ENCODE measurements at regions not wholly inside any gene's neighbourhood (a gene's known extent, or its start where the extent isn't known, plus 50 kb on each side); places are given as distances from the start of the nearest gene placed in this dataset.
"Not testable (repeated sequence)": the region's sequence is repeated elsewhere in the genome, so short reads cannot be mapped to it uniquely, and the experiment has no call there.

DNA sequence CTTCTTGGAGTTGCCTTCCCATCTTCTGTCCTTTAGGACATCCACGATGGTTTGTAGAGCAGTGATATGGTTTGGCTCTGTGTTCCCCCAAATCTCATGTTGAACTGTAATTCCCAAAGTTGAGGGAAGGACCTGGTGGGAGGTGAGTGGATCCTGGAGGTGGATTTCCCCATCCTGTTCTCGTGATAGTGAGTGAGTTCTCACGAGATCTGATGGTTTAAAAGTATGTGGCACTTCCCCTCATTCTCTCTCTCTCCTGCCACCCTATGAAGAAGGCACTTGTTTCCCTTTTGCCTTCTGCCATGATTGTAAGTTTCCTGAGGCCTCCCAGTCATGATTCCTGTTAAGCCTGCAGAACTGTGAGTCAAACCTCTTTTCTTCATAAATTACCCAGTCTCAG, 99.2 kb downstream of the BRMS1L start:
- intact Hi-C loops (cut with micrococcal nuclease), result no loop called here
- no peaks in the 10 kb centered on the region for H3K36me3 ChIP-seq (ENCODE audit: control insufficient read depth in 1 of 2, insufficient read depth in 2 of 2, low read length in 2 of 2)
- no peak overlapping the region for H3K4me2 ChIP-seq (ENCODE audit: low read length)
- no peaks in the 10 kb centered on the region for H3K9me3 ChIP-seq (ENCODE audit: control insufficient read depth in 1 of 2, insufficient read depth in 1 of 2, low read depth in 1 of 2, low read length in 2 of 2)
- no peaks in the 10 kb centered on the region for H3K79me2 ChIP-seq (ENCODE audit: insufficient read depth, low read length)
- H3K9ac ChIP-seq (ENCODE audit: low read length), result no peak overlapping the region
- DNase-seq (ENCODE audit: low read depth, low spot score), result no peak
- no peaks in the 10 kb centered on the region for H3K9me2 ChIP-seq (ENCODE audit: insufficient read depth)
- no peak overlapping the region for H2AFZ ChIP-seq (ENCODE audit: low read depth, low read length, poor library complexity, severe bottlenecking)
- H3K27me3 ChIP-seq (ENCODE audit: insufficient read depth, low read length), result no peaks in the 10 kb centered on the region
- ATAC-seq, result no peak
- RAD21 ChIA-PET (ENCODE audit: low non-redundant PET in 1 of 2, low total read pairs in 2 of 2, uncharacterized antibody in 2 of 2, unreplicated experiment in 2 of 2), result no interaction called here
- TF ChIP-seq ZFX (IDR thresholded peaks at IDR 0.05), result no peak
- TF ChIP-seq, protein P1, sequence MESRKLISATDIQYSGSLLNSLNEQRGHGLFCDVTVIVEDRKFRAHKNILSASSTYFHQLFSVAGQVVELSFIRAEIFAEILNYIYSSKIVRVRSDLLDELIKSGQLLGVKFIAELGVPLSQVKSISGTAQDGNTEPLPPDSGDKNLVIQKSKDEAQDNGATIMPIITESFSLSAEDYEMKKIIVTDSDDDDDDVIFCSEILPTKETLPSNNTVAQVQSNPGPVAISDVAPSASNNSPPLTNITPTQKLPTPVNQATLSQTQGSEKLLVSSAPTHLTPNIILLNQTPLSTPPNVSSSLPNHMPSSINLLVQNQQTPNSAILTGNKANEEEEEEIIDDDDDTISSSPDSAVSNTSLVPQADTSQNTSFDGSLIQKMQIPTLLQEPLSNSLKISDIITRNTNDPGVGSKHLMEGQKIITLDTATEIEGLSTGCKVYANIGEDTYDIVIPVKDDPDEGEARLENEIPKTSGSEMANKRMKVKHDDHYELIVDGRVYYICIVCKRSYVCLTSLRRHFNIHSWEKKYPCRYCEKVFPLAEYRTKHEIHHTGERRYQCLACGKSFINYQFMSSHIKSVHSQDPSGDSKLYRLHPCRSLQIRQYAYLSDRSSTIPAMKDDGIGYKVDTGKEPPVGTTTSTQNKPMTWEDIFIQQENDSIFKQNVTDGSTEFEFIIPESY (IDR thresholded peaks at IDR 0.05; ENCODE audit: extremely low read depth, insufficient replicate concordance, low read length), result no peak
- TF ChIP-seq POLR2A (IDR thresholded peaks at IDR 0.05; ENCODE audit: borderline replicate concordance, extremely low read depth, insufficient read depth, insufficient read length), result no peak
- no peak for TF ChIP-seq YY1 (IDR thresholded peaks at IDR 0.05; ENCODE audit: extremely low read depth, insufficient replicate concordance, low read depth, low read length)
- H3K4me1 ChIP-seq (ENCODE audit: control insufficient read depth in 1 of 2, insufficient read depth in 2 of 2, low read length in 2 of 2), result peaks cover 0 to 7% of the 10 kb centered on the region in 2 experiments; a peak in 1 of 4 replicates
- no TSS peak for BruUV-seq (replicated peaks)
- no peaks in the 10 kb centered on the region for H4K20me1 ChIP-seq (ENCODE audit: insufficient read depth)
- H3K4me3 ChIP-seq (replicated peaks in 1 of 2; ENCODE audit: low read depth in 1 of 2, low read length in 2 of 2), result no peak overlapping the region
- POLR2A ChIA-PET, result no interaction called here
- no peak overlapping the region for H3K27ac ChIP-seq (ENCODE audit: low read depth, low read length)
- CTCF ChIA-PET, result no interaction called here

DNA sequence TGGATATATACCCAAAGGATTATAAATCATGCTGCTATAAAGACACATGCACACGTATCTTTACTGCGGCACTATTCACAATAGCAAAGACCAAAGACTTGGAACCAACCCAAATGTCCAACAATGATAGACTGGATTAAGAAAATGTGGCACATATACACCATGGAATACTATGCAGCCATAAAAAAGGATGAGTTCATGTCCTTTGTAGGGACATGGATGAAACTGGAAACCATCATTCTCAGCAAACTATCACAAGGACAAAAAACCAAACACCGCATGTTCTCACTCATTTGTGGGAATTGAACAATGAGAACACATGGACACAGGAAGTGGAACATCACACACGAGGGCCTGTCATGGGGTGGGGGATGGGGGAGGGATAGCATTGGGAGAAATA, 96.5 kb downstream of the BRMS1L start:
- H3K9me3 ChIP-seq (ENCODE audit: control insufficient read depth in 1 of 2, insufficient read depth in 1 of 2, low read depth in 1 of 2, low read length in 2 of 2); ATAC-seq; H3K27me3 ChIP-seq (ENCODE audit: insufficient read depth, low read length); H3K27ac ChIP-seq (ENCODE audit: low read depth, low read length); RAD21 ChIA-PET (ENCODE audit: low non-redundant PET in 1 of 2, low total read pairs in 2 of 2, uncharacterized antibody in 2 of 2, unreplicated experiment in 2 of 2); intact Hi-C loops (cut with micrococcal nuclease); BruUV-seq (replicated peaks); H3K36me3 ChIP-seq (ENCODE audit: control insufficient read depth in 1 of 2, insufficient read depth in 2 of 2, low read length in 2 of 2); H3K79me2 ChIP-seq (ENCODE audit: insufficient read depth, low read length); H2AFZ ChIP-seq (ENCODE audit: low read depth, low read length, poor library complexity, severe bottlenecking); POLR2A ChIA-PET; H3K4me3 ChIP-seq (replicated peaks in 1 of 2; ENCODE audit: low read depth in 1 of 2, low read length in 2 of 2); DNase-seq (ENCODE audit: low read depth, low spot score); CTCF ChIA-PET; H3K4me1 ChIP-seq (ENCODE audit: control insufficient read depth in 1 of 2, insufficient read depth in 2 of 2, low read length in 2 of 2); H3K9me2 ChIP-seq (ENCODE audit: insufficient read depth); H4K20me1 ChIP-seq (ENCODE audit: insufficient read depth); H3K4me2 ChIP-seq (ENCODE audit: low read length); H3K9ac ChIP-seq (ENCODE audit: low read length): not testable (repeated sequence)

All from HCT116 (cell line).